Gastroesophageal sphincter (tissue), 3 donors: ENCODE measurements at regions not wholly inside any gene's neighbourhood (a gene's known extent, or its start where the extent isn't known, plus 50 kb on each side); places are given as distances from the start of the nearest gene placed in this dataset.

ENCODE experiments used
- CTCF ChIP-seq, 4 experiments: fragments of 200-600 bp in 2 of 4; fragments of 450-650 bp in 2 of 4; sonication (generic) in 1 of 4; IDR thresholded peaks; one replicate each; pipeline ENCODE4 v1.5.1; 2017 to 2019; ENCODE audit warnings: antibody characterized with exemption in 4 of 4, mild to moderate bottlenecking in 2 of 4, moderate library complexity in 2 of 4
- EP300 ChIP-seq: sonication (generic); formaldehyde crosslinking; IDR thresholded peaks from one replicate; pipeline ENCODE4 v1.6.1; 2017; ENCODE audit warnings: antibody characterized with exemption, mild to moderate bottlenecking
- POLR2A ChIP-seq, 2 donors: fragments of 450-650 bp; IDR thresholded peaks; one replicate each; pipeline ENCODE4 v1.6.1; 2017; ENCODE audit warnings: antibody characterized with exemption in 2 of 2, mild to moderate bottlenecking in 2 of 2, moderate library complexity in 1 of 2
- POLR2AphosphoS5 ChIP-seq: sonication (generic); formaldehyde crosslinking; IDR thresholded peaks from one replicate; pipeline ENCODE4 v1.6.1; 2017; ENCODE audit warnings: antibody characterized with exemption

DNA sequence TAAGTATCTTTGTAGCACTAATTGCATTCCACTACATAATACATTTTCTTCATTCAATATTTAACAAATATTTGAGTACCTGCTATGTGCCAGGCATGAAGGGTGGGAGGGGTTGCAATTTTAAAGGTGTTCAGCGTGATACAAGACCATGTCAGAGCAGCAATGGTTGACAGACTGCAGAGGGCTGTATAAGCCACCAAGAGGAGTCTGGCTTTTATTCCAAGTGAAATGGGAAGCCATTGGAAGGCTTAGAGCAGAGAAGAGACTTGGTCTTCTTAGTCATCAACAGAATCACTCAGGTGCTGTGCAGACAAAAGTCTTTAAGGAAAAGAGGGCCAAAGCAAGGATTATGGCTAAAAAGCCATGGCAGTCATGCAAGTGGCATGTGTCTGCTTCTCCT, 360.8 kb upstream of the ARID1B start:
- TF ChIP-seq POLR2A (IDR thresholded peaks at IDR 0.05): no peak
- no peak for TF ChIP-seq CTCF (IDR thresholded peaks at IDR 0.05)
- no peak for TF ChIP-seq EP300
- TF ChIP-seq POLR2AphosphoS5: no peak
